ENCODE measurements at regions not wholly inside any gene's neighbourhood (a gene's known extent, or its start where the extent isn't known, plus 50 kb on each side); places are given as distances from the start of the nearest gene placed in this dataset.
A peak's percentile ranks its signal among the peaks of the same experiment; 100 is the strongest.

DNA sequence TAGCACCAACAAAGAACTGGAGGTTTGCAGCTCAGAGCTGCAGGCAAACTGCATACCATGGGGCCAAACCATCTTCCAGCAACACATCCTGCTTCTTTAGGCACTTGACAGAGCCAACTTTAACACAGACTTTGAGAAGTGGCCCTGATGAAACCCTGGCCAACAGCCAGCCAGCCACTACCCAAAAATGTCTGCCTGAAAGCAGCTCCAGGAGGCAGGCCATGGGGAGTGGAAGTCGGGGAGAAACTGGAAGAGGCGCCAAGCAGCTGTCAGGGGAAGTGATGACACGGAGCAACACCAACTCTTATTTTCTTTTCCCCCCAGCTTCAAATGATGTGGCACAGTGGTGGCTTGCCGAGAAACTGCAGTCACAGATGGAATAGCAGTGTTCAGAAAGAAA lies 110.9 kb upstream of the PLXNC1 start:
- no peak for DNase-seq (ENCODE audit: low read depth)
- no peak overlapping the region for H3K4me3 ChIP-seq (ENCODE audit: control insufficient read depth, low read depth, low read length)
- TF ChIP-seq, protein P1, sequence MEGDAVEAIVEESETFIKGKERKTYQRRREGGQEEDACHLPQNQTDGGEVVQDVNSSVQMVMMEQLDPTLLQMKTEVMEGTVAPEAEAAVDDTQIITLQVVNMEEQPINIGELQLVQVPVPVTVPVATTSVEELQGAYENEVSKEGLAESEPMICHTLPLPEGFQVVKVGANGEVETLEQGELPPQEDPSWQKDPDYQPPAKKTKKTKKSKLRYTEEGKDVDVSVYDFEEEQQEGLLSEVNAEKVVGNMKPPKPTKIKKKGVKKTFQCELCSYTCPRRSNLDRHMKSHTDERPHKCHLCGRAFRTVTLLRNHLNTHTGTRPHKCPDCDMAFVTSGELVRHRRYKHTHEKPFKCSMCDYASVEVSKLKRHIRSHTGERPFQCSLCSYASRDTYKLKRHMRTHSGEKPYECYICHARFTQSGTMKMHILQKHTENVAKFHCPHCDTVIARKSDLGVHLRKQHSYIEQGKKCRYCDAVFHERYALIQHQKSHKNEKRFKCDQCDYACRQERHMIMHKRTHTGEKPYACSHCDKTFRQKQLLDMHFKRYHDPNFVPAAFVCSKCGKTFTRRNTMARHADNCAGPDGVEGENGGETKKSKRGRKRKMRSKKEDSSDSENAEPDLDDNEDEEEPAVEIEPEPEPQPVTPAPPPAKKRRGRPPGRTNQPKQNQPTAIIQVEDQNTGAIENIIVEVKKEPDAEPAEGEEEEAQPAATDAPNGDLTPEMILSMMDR (conservative IDR thresholded peaks at IDR 0.05; ENCODE audit: control insufficient read depth, insufficient read depth, low read depth, low read length): no peak

DNA sequence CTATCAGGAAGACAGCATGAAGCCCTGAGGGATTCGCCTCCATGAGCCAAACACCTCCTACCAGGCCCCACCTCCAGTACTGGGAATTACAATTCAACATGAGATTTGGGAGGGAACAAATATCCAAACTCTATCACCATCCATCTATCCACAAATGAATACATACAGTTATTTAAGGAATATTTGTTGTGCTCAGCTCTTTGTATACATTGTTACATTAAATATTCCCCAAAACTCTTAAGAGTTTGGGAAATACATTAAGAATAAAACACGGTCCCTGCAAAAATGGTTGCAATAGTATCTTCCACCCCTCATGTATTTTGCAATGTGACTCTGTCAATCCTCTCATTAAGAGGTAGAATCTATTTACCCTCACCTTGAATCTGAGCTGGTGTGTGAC lies 109.8 kb upstream of the PLXNC1 start:
- no peak for DNase-seq (ENCODE audit: low read depth)
- H3K4me3 ChIP-seq (ENCODE audit: control insufficient read depth, low read depth, low read length): no peak overlapping the region
- TF ChIP-seq, protein P1 (conservative IDR thresholded peaks at IDR 0.05; ENCODE audit: control insufficient read depth, insufficient read depth, low read depth, low read length): no peak

DNA sequence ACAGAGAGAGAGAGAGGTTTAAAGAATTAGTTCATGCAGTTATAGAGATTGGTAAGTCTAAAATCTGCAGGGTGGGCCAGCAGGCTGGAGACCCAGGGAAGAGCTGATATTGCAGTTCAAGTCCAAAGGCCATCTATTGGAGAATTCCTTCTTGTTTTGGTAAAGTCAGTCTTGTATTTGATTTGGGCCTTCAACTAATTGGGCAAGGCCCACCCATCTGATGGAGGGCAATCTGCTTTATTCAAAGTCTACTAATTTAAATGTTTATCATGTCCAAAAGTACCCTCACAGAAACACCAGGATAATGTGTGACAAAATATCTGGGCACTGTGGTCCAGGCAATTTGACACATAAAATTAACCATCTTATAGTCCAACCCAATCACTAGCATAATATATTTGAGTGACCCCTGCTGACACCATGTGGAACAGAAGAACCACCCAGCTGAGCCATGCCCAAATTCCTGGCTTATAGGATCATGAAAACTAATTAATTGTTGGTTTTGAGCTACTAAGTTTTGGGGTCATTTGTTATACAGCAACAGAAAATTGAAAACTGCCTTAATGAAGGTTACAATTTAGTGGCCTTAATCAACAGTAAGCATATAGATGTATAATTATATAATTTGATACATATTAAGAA lies 109.1 kb upstream of the PLXNC1 start:
- TF ChIP-seq, protein P1 (conservative IDR thresholded peaks at IDR 0.05; ENCODE audit: control insufficient read depth, insufficient read depth, low read depth, low read length): no peak
- H3K4me3 ChIP-seq (ENCODE audit: control insufficient read depth, low read depth, low read length): no peak overlapping the region
- DNase-seq (ENCODE audit: low read depth): no peak

DNA sequence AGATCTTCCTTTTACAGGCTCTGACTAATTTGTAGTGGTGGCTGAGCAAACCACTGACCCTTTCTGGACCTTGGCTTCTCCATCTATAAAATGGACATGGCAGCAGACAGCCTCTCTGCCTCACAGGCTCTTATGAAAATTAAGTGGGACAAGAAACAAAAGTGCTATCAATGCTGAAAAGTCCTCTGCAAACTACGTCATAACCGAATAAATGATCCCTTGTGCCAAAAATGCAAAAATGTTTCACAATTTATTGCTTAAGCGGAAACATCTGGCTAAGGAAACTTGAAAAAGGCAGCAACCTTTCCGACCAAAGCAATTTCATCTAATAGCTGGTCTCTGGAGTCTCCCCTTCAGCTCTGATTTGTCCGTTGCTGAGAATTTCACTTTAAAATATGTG lies 108.5 kb upstream of the PLXNC1 start:
- TF ChIP-seq, protein P1 (conservative IDR thresholded peaks at IDR 0.05; ENCODE audit: control insufficient read depth, insufficient read depth, low read depth, low read length): no peak
- no peak overlapping the region for H3K4me3 ChIP-seq (ENCODE audit: control insufficient read depth, low read depth, low read length)
- peak; percentile 84 for DNase-seq (ENCODE audit: low read depth)

DNA sequence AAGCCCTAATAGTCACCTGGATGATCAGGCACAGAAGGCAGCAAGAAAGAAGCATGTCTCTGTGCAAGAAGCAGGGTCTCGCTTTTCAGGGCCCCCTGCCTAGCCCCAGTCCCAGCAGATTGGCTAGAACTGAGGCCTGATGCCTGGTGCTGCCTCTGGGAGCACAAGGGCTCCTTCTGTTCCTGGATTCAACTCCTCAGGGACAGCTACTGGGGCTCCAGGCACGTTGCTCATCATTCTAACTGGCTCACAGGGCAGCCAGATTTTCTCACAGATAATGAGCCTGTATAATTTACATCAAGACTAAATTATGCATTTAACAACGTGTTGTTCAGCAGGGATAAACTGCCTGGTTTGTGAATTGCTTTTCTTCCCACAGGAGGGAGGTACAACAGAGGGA lies 106.5 kb upstream of the PLXNC1 start:
- peak; percentile 33 for DNase-seq (ENCODE audit: low read depth)
- TF ChIP-seq, protein P1 (conservative IDR thresholded peaks at IDR 0.05; ENCODE audit: control insufficient read depth, insufficient read depth, low read depth, low read length): no peak
- no peak overlapping the region for H3K4me3 ChIP-seq (ENCODE audit: control insufficient read depth, low read depth, low read length)

DNA sequence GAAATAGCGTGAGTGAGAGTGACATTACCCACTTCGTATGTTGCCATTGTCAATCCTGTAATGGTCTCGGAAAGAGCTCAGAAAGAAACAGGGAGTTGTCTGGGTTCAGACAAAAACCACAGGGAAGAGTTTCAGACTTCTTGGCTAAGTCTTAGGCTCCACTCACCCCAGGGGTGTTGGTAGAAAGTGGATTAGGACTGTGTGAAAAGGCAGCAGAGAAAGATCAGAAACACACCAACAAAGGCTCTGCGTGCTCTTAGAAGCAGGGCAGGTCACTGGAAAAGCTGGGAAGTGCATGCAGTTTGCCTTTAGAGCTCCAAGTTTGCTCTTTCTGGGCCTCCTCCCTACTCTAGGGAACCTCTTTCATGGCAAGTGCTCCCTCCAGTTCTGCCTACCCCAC lies 106.1 kb upstream of the PLXNC1 start:
- DNase-seq (ENCODE audit: low read depth): no peak
- no peak overlapping the region for H3K4me3 ChIP-seq (ENCODE audit: control insufficient read depth, low read depth, low read length)
- TF ChIP-seq, protein P1 (conservative IDR thresholded peaks at IDR 0.05; ENCODE audit: control insufficient read depth, insufficient read depth, low read depth, low read length): no peak

Measured in fibroblast of mammary gland (primary cell).